NCI-H226 (cell line): ENCODE measurements at regions not wholly inside any gene's neighbourhood (a gene's known extent, or its start where the extent isn't known, plus 50 kb on each side); places are given as distances from the start of the nearest gene placed in this dataset.

Experiments
- DNase-seq: peaks from one replicate; pipeline ENCODE4 v3.0.0-alpha.2; 2015

DNA sequence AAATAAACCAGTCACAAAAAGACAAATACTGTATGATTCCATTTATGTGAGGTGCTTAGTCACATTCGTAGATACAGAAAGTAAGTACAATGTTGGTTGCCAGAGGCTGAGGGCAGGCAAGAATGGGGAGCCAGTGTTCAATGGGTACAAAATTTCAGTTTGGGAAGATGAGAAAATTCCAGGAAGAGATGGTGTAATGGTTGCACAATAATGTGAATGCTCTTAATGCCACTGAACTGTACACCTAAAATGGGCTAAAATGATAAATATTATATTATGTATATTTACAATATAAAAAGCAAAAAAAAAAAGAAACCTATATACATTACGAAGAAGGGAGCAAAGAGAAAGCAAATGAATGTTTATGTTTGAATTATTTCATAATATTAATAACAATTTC lies 329.0 kb downstream of the C11orf87 start:
- no peak for DNase-seq

DNA sequence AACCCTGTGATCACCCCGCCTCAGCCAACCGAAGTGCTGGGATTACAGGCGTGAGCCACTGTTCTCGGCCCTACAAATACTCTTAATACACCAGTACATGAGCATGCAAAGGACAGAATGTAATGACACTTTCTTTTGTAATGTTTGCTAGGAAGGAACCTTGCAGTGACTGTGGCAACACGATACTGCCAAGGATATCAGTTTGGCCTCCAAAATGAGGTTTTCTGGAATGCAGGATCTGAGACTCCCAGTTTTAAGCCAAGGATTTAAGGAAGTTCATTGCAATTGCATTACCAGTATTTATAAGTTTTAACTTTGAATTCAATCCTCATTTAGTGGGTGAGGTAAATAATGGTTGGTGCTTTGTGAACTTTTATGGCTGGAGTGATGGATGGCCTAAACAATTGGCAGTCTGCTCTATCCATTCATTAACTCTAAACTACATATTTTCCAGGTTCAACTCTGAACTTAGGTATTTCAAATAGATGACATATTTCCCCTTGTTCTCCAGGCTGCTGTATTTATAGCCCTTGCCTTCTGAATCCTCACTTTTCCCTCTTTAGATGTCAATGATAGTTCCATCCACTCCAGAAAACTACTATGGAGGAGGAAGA lies 330.3 kb downstream of the C11orf87 start:
- no peak for DNase-seq

DNA sequence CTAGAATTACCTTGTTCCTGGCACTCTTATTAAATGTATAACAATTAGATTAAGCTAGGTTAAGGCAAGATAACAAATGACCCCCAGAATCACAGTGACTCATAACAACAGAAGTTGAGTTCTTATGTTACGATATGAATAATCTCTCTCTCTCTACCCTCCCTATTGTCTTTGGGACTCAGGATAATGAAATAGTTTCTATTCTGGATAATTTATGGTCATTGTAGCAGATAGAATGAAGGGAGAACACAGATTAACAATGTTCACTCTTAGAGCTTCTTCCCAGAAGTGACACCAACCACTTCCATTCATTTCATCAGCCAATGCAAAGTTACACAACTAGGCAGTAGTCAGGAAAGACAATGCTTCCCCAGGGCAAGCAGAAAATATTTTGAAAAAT lies 334.5 kb downstream of the C11orf87 start:
- DNase-seq: no peak

DNA sequence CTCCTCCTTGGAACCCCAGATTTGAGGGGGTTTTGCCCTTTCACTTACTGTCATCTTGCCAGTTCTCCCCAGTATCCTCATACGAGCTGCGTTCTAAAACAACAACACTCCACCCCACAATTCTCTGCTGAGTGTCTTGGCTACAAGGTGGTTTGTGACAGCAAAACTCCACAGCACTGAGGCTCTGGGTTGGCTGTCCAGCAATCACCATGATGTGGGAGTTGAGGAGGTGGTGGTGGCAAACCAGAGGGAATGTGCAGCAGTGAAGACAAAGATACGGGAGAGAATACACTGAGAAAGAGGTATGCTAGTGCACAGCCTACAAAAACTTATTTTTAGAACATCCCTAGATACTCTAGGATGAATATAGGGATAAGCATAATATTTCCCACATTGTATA lies 335.0 kb downstream of the C11orf87 start:
- DNase-seq: no peak

DNA sequence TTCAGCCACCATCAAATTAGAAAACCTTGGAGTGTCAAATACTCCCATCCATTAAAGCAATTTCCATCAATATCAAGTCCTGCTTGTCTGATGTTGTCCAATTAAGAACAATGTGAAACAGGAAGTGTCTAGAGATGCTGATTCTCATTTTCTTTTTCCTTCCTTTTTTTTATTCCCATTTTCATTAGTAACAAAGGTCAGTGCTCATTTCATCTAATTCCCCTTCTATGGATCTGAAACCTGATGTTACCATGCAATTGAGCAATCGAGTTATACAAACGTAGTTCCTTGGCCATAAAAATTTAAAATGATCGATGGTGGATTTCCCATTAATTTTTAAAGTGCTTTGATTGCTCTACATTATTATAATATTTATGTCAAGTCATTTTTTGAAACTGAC lies 330.6 kb upstream of the ZC3H12C start:
- no peak for DNase-seq

DNA sequence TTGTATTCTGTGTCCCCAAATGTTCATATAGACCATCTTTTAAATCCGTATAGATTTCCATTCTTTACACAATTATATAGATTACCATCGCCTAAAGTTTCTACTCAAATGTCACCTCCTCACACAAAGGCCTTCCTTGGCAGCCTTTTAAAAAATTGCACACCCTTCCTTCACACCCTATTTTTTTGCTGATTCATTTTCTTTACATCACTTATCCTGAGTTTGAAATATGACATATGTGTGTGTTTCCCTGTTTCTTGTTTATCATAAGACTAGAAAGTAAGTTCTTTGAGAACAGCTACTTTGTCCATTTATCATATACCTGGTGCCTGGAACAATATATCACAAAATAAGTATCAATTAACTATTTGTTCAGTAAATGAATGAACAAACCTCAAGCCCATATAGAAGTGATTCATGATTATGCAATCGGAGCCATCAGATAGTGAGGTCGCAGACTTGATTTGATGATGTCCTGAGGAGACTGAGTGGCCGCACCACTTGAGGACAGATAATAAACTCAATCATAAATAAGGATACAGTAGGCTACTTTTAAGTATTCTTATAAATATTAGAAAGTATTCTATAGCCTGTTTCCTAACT lies 327.4 kb upstream of the ZC3H12C start:
- no peak for DNase-seq

DNA sequence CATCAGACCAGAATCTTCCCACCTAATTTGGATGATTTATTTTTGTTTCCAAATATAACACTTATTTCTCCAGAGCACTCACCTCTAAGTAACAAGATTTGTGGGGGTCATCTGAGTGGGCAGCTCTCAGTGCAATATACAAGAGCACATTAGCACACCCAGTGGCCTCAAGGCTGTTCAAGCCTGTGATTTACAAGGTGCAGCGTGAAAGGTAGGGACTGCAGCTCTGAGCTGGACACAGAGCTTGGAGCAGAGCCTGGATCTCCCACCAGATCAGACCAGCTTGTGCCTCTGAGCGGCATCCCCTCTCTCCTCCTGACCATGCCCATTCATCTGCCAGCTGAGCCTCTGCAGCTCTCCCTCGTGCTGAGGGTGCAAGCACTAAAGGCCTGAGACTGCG lies 323.3 kb upstream of the ZC3H12C start:
- DNase-seq: no peak

DNA sequence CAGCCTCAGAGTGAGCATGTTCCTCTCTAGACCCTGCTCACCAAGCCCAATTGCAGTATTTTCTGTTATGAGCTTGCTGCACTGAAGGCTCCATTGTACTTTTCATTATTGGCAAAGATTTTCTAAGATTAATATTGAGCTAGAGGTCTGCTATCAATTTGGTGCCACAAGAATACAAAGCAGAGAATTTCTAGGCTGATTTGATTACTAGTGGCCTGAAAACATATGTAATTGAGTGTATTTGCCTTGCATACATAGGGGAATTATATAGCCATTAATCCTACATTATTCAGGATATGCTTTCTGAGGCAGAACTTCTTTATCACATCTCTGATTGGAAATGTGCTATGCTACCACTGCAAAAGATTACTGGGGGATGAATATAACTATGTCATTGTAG lies 322.9 kb upstream of the ZC3H12C start:
- DNase-seq: no peak

DNA sequence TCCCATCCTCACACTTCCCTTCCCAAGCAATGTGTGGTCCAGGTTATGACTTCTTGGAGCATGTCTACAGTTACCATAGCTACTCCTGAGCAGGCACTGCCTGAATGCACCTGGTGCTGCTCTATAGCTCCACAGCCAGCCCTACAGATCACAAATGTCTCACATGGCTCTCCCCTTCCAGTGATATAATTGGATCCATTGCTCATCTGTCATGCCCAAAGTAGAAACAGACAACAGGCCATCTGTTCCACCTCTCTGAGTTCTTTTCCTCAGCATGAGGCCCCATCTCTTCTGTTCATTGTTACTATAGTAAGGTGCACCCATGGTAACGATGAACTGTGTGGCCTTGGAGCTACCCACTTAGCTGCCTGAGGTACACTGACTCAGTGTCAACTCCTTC lies 320.3 kb upstream of the ZC3H12C start:
- no peak for DNase-seq

DNA sequence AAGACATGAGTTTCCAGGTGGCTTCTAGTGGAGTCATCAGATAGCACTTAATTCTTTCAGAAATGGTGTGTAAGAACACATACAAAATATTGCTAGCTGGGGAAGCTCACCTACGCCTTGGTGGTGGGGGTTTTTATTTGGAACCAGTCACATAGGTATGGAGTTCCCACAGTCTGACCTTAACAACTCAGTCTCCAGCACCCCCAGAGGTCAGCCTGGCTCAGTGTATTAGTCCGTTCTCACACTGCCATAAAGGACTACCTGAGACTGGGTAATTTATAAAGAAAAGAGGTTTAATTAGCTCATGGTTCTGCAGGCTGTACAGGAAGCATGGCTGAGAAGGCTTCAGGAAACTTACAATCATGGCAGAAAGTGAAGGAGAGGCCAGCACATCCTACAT lies 317.5 kb upstream of the ZC3H12C start:
- no peak for DNase-seq

DNA sequence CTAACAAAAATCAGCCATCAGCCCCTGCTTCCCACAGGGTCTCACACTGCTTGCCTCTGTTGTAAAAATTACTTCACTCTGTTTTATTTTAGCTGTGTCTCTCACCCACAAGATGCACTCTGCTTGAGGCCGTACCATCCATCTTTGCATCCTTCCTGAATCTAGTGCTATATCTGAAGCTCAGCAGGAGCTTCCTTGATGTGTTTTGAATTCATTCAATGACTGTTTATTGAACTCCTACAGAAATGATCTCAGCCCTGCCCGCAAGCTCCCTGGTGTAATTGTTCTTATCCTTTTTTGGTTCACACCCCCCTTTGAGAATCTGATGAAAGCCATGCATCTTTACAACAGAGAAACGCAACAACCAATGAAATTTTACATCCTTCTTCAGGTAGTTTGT lies 310.2 kb upstream of the ZC3H12C start:
- no peak for DNase-seq

DNA sequence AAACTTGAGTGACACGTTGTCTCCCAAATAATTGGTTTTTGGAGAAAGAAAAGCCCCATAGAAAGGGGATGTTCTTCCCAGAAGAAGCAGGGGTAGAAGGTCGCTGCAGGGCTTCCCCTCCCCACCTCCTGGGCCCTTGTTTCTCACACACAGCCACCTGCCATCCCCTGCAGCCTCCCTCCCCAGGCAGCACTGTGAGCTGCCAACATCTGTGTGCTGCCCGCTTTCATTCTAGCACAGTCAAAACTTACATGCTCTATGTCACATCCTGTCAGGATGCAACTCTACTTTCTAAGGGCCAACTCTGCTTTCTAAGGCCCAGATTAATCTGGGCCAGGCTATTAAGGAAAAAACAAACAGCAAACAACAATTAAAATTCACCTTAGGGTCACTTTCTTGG lies 309.4 kb upstream of the ZC3H12C start:
- no peak for DNase-seq

DNA sequence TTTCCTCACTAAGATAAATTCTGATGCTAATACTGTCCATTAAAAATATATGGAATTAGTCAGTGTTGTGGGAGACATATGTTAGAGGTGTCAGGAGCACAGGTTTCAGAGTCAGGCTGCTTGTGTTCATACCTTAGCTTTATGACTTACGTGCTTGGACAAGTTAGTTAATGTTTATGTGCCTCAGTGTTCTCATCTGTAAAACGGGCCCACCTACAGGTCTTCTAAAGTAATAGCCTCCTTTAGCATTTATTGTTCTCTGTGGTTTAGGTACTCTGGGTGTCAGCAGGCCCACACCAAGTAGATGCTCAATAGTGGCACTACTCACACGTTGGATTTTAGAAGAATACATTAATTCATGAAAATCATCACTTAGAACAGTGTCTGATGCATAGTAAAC lies 308.7 kb upstream of the ZC3H12C start:
- no peak for DNase-seq

DNA sequence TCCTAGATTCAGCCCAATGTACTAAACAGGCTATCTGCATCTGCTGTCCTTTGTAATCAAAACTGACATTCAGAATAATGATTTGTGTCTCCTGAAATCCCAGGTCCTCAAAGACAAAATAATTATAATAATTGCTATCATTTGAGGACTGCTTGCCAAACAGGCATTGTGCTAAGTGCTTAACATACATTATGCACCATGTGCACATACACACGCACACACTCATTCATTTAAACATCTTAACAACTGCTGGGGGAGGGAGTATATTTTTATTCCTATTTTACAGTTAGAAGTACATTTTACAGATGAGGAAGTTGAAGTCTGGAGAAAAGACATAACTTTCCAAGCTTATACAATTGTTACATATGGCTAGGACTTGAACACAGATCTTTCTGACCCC lies 308.0 kb upstream of the ZC3H12C start:
- no peak for DNase-seq

DNA sequence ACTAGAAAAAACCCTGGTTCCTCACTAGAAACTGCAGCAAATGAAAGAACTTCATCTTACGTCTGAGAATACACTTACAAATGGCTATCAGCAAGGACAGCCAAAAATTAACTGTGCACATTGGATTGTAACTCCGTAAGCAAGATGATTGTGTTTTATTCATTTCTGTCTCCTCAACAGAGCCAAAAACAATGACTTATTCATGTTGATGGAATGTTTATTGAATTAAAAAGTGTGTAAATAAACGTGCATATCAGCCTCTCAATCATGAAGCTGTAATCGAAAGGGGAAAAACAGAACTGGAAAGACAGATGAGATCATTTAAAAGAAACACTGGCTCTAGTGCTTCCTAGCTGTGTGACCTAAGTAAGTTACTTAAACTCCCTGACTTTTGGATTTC lies 307.5 kb upstream of the ZC3H12C start:
- no peak for DNase-seq

DNA sequence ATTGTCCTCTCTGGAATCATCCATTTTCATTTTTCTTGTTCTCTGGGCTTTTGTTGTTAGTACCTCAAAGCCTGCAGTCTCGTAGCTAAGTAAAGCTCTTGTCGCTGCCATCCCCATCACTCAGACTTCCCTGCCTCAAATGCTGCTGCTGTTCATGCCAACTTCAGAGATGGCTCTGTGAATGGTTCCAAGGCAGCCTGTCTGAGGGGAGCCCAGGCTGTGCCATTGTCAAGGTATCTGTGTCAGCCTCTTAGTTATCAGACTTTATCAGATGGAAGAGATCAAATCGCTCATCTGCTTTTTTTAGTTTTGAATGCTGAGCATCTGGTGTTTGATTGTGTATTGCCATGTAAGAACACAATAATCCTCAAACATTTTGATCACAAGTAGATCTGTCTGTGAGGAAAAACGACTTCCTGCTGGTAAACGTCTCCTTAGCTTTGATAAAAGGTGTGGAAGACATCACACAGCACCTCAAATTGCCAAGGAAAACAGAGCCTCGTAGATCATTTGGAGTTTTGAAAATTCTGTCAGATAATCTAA lies 304.2 kb upstream of the ZC3H12C start:
- no peak for DNase-seq

DNA sequence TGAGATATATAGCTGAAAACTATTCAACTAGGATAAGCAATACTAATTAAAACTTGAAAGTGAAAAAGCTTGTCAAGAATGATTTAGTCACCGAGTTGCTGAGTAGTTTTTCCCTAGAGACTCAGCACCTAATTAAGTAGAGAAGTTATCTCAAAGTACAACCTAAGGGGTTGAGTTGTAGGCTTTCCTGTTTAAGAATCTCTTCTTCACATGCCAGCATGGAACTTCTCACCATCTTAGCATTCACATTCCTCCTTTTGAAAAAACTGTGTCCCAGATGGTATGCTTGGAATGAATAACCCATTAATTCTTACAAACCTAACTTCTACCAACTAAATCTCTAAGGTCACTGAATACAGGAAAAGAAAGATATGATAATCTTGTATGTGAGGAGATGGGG lies 303.3 kb upstream of the ZC3H12C start:
- DNase-seq: no peak

DNA sequence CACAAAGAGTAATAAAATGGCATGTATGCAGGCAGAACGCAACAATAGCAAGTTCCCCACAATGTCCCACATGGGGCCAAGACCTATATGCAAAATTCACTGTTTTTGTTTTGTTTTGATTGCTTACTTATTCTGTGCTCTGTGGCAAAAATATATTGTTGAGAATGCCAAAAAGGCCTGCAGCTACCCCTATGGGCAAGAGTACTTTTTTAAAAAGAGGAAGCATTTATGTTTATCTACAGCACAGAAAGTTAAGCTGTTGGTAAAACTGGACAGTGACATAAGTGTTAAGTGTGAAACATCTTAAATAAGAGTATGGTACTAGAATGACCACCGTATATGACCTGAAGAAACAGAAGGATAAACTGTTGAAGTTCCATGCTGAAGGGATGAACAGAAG lies 301.9 kb upstream of the ZC3H12C start:
- DNase-seq: no peak

DNA sequence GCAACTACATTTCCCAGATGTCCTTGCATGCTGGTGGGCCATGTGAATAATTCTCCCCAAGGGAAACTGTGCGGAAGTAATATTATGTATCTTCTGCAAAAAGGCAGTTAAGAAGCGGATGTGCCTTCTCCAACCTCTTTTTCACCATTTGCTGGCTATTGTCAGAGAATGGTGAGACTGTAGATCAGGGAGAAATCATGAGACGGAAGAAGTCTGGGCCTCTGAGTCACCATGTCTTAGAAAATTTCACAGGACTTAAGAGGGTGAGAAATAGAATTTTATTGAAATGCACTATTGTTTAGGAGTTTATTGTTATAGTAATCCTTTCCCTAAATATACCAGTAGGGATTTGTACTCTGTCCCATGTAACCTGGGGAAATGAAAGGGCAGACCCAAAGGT lies 298.7 kb upstream of the ZC3H12C start:
- DNase-seq: no peak

DNA sequence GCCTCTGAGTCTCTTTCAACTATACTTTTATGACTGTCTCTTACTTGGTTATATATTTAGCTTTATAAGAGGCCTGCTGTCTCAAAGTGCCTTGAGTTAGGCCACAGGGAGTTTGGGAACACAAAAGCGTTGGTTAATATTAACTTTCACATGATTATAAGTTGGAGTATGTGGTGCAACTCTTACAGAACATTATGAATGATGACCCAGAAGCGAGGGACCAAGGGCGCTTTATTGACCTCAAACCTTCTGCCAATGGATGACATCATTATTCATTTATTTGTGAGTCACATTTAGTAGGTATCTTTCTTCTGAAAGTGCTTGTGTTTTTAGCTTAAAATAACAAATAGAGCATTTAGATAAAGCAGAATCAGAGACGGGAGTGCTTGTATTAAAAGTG lies 298.0 kb upstream of the ZC3H12C start:
- no peak for DNase-seq

DNA sequence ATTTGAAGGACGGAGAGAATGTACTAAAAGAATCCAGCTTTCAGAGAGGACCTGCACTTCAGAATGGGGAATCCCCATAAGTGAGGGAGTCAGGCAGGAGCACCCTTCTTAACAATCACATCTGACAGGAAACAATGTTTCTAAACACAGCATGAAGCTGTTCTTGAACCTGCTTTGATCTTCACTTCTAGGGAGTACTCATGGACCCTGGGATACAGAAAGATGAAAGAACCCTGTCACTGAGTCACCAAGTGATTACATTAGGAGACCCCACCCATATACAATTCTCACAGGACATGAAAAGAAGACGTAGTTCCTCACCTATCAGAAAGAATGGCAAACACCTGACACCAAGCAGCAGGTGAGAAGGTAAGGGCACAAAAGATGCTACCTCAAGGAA lies 296.9 kb upstream of the ZC3H12C start:
- DNase-seq: no peak

DNA sequence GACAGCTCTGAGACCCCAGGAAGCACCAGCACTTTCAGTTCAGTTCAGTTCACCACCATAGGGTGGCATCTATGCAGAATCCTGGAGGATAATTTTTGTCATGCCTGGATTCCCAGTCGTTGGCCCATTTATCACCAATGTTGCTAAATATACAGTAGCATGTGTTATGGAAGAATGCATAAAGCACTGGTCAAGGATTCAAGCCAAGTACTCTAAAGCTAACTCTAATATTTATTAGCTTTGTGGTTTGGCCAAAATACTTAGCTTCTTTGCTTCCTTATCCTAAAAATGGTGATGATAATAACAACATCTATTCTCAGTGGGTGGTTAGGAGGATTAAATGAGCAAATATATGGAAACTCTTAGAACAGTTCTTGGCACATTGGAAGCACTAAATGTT lies 294.7 kb upstream of the ZC3H12C start:
- DNase-seq: peak; percentile 8

DNA sequence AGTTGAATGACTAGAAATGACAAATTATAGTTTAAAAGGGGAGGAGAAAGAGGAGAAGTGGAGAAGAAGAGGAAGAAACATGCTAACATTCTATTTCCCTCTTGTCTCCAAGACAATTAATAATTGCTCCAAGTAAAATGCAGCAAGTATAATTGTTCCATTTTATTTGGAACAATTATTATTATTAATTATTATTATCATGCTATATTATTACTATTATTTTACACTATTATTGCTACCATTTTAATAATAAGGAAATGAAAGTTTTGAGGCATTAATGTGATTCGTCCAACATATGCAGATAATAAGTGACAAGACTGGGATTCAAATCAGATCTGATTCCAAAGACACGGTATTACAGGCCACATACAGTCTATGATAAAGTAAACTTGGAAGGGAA lies 293.6 kb upstream of the ZC3H12C start:
- DNase-seq: no peak

DNA sequence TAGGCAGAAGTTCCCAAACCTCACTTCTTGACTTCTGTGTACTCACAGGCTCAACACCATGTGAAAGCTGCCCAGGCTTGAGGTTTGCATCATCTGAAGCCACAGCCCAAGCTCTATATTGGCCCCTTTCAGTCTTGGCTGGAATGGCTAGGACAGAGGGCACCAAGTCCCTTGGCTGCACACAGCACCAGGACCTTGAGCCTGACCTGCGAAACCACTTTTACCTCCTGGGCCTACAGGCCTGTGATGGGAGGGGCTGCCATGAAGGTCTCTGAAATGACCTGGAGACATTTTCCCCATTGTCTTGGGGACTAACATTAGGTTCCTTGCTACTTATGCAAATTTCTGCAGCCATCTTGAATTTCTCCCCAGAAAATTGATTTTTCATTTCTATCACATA lies 288.3 kb upstream of the ZC3H12C start:
- no peak for DNase-seq

DNA sequence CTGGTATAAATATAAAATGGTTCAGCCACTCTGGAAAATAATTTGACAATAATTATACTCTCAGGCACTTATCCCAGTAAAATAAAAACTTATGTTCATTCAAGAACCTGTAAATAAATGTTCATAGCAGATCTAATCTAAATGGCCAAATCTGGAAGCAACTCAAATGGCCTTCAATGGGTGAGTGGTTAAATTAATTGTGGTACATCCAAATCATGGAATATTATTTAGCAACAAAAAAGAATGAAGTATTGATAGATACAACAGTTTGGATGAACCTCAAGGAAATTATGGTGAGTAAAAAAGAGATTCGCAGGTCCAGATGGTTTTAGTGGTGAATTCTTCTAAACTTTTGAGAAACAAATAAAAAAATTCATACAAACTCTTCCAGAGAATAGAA lies 287.0 kb upstream of the ZC3H12C start:
- no peak for DNase-seq
